K562 (cell line): ENCODE measurements at regions not wholly inside any gene's neighbourhood (a gene's known extent, or its start where the extent isn't known, plus 50 kb on each side); places are given as distances from the start of the nearest gene placed in this dataset.

ENCODE experiments used
- ADNP ChIP-seq: fragments of 200-800 bp; sonication (Bioruptor generic); IDR thresholded peaks from 2 replicates; pipeline ENCODE4 v1.6.1; 2016; ENCODE audit warnings: missing genetic modification characterization, missing compliant biosample characterization
- AFF1 ChIP-seq, 2 experiments: fragments of 450-650 bp; IDR thresholded peaks; 2 replicates each; pipeline ENCODE4 v1.6.1; 2018; ENCODE audit warnings: mild to moderate bottlenecking in 2 of 2, low read depth in 1 of 2; ENCODE audit not compliant: partially characterized antibody in 2 of 2
- CBX5 ChIP-seq: IDR thresholded peaks from 2 replicates; pipeline ENCODE4 v1.6.1; 2014; ENCODE audit warnings: low read depth, borderline replicate concordance
- ELK3 ChIP-seq: fragments of 450-650 bp; formaldehyde crosslinking; IDR thresholded peaks from 2 replicates; pipeline ENCODE4 v1.4.0; 2020; ENCODE audit warnings: mild to moderate bottlenecking
- GATA2 ChIP-seq: sonication (generic); formaldehyde crosslinking; IDR thresholded peaks from 2 replicates; pipeline ENCODE4 v1.4.0; 2020; ENCODE audit warnings: mild to moderate bottlenecking, missing genetic modification reagents
- GATAD2B ChIP-seq: fragments of 450-650 bp; IDR thresholded peaks from 2 replicates; pipeline ENCODE4 v1.6.1; 2017; ENCODE audit warnings: mild to moderate bottlenecking, borderline replicate concordance
- KDM1A ChIP-seq, 2 experiments: fragments of 450-650 bp; IDR thresholded peaks; 2 replicates each; pipeline ENCODE4 v1.6.1; 2016; ENCODE audit warnings: mild to moderate bottlenecking in 2 of 2
- MTA2 ChIP-seq: fragments of 450-650 bp; IDR thresholded peaks from 2 replicates; pipeline ENCODE4 v1.6.1; 2016; ENCODE audit warnings: low read depth
- NKRF ChIP-seq: fragments of 450-650 bp; IDR thresholded peaks from 2 replicates; pipeline ENCODE4 v1.6.1; 2016; ENCODE audit warnings: borderline replicate concordance
- PATZ1 ChIP-seq: fragments of 250-450 bp; sonication (Bioruptor Pico); IDR thresholded peaks from 2 replicates; pipeline ENCODE4 v1.5.0; 2020; ENCODE audit warnings: mild to moderate bottlenecking, borderline replicate concordance
- SREBF2 ChIP-seq: sonication (generic); formaldehyde crosslinking; IDR thresholded peaks from 2 replicates; pipeline ENCODE4 v1.4.0; 2020; ENCODE audit warnings: mild to moderate bottlenecking, missing genetic modification reagents
- TEAD4 ChIP-seq, 2 experiments: sonication (generic) in 1 of 2; formaldehyde crosslinking in 1 of 2; IDR thresholded peaks; 2 replicates each; pipeline versions ENCODE4 v1.6.1 to v1.8.0; 2012 to 2022; ENCODE audit warnings: borderline replicate concordance in 1 of 2, inconsistent platforms in 1 of 2, low read length in 1 of 2, mild to moderate bottlenecking in 1 of 2, missing genetic modification reagents in 1 of 2
- TSHZ1 ChIP-seq: fragments of 250-450 bp; sonication (Bioruptor Pico); IDR thresholded peaks from 2 replicates; pipeline ENCODE4 v1.4.0; 2020; ENCODE audit warnings: mild to moderate bottlenecking, moderate library complexity
- ZNF436 ChIP-seq: fragments of 250-450, 450-650 bp; sonication (Bioruptor Pico); formaldehyde crosslinking; IDR thresholded peaks from 2 replicates; pipeline ENCODE4 v1.7.0; 2020; ENCODE audit warnings: mild to moderate bottlenecking
- ZNF830 ChIP-seq: fragments of 250-450 bp; sonication (Bioruptor Pico); IDR thresholded peaks from 2 replicates; pipeline ENCODE4 v1.5.0; 2021; ENCODE audit warnings: mild to moderate bottlenecking

GRCh38 chr5:40052808-40053207, 626.9 kb upstream of the PTGER4 start (continued):
- TF ChIP-seq TEAD4 (IDR thresholded peaks at IDR 0.05; ENCODE audit: low read length) (peak; percentile 82), TEAD4 (CRISPR knock-in tag; IDR thresholded peaks at IDR 0.05; ENCODE audit: borderline replicate concordance) (no peak), TSHZ1 (CRISPR knock-in tag) (no peak), CBX5 (no peak), SREBF2 (CRISPR knock-in tag) (no peak), GATAD2B (no peak), NKRF (no peak), MTA2 (peak; percentile 65; the same call in 1 of the 2 replicates), ZNF830 (no peak), GATA2 (CRISPR knock-in tag) (no peak), PATZ1 (CRISPR knock-in tag) (no peak), AFF1 (IDR thresholded peaks at IDR 0.05; ENCODE audit: low read depth in 1 of 2, partially characterized antibody in 2 of 2) (no peak), ADNP (no peak; the same call in 1 of the 2 replicates), ZNF436 (no peak), KDM1A (IDR thresholded peaks at IDR 0.05) (peak; percentile 69 to 71), ELK3 (CRISPR knock-in tag) (no peak)
